Myocyte (in vitro differentiated cells): ENCODE measurements at regions not wholly inside any gene's neighbourhood (a gene's known extent, or its start where the extent isn't known, plus 50 kb on each side); places are given as distances from the start of the nearest gene placed in this dataset.
A peak's percentile ranks its signal among the peaks of the same experiment; 100 is the strongest.
"Not testable (repeated sequence)": the region's sequence is repeated elsewhere in the genome, so short reads cannot be mapped to it uniquely, and the experiment has no call there.

Experiments
- DNase-seq: peaks from one replicate; pipeline ENCODE4 v3.0.0-alpha.2; 2012; ENCODE audit warnings: low read depth

DNA sequence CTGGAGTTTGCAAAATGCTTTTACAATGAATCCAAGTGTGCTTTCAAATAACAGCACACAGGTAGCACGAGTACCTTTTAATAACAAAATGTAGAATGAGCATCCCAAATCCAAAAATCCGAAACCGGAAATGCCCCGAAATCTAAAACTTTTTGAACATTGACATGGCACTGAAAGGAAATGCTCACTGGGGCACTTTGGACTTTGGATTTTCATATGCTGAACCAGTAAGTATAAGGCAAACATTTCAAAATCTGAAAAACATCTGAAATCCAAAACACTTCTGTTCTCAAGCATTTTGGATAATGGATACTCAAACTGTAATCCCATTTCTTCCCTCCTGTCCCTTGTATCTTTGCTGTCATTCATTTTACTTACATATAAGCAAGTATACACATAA is 50.1 kb downstream of the GCNT4 start:
- DNase-seq, result no peak

DNA sequence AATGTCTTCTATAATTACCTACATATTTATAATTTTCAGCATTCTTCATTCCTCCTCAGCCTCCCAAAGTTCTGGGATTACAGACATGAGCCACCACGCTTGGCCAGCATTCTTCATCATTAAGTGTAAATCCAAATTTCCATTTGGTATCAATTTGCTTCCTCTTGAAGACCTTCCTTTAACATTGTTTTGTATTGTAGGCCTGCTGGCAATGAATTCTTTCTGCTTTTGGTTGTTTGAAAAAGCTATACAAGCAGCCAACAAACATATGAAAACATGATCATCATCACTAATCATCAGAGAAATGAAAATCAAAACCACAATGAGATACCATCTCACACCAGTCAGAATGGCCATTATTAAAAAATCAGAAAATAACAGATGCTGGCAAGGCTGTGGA is 56.4 kb downstream of the GCNT4 start:
- DNase-seq, result no peak

DNA sequence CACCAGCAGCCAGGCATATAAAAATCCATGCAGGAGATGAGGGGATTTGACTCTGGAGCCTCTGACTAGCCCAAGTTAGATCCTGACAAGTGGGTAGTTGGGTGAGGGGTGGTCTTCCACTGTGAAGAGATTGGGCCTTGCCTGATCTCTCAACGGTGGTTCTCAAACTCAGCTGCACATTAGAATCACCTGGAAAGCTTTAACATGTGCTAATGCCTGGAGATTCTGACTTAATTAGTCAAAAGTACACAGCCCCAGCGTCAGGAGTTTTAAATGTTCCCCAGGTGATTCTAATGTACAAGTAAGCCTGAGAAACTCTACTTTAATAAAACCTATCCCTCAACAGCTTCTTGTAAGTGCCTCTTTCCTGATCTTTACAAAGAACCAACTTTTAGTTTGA is 57.5 kb downstream of the GCNT4 start:
- no peak for DNase-seq

DNA sequence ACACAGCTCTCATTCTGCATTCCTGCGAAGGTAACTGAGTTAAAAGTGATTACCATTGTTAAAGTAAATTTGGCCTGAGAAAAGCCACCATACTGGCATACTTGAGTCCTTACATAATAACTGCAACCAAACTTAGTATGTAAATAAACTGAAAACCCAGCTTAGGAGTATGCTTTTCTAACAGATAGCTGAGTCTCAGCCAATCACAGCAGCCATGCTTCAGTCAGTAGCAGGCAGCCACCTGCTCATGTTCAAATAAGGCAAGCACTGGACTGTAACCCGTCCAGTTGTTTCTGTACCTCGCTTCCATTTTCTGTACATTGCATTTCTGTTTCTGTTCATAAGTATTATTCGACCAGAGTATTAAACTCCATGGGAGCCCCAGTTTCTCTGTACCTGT is 58.6 kb downstream of the GCNT4 start:
- DNase-seq, result no peak

DNA sequence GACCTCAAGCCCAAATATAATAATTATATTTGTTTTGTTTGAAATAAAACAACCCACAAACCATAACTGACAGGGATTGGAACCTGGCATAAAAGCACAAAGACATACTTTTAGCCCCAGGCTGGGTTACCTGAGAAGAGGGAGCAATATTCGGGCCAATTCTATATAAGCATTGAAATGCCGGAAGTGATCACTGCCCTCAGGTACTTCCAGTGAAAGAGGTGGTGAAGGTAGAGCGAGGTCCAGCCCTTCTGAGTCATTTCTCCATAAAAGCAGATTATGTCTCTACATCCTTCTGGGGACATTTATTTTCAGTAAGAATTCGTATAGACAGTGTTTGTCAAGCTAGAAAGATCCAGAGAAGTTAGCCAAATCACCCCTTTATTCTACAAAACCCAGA is 59.6 kb downstream of the GCNT4 start:
- no peak for DNase-seq

DNA sequence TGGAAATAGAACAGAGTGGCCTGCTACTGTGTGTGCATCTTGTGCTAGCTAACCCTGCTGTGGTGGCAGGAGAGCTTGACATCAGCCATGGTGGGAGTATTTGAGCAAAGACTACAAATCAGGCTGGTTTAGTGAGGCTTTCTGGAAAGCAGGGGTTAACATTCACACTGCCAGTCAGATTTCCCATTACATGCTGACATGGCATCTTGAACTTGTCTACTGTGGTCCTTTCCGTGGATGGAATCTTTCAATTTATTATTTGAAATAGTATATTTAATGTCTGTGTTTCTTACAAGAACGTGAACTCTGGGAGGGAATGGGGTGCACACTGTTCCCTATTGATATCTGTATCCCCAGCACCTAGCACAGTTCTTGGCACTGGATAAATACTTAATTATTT is 60.8 kb downstream of the GCNT4 start:
- no peak for DNase-seq

DNA sequence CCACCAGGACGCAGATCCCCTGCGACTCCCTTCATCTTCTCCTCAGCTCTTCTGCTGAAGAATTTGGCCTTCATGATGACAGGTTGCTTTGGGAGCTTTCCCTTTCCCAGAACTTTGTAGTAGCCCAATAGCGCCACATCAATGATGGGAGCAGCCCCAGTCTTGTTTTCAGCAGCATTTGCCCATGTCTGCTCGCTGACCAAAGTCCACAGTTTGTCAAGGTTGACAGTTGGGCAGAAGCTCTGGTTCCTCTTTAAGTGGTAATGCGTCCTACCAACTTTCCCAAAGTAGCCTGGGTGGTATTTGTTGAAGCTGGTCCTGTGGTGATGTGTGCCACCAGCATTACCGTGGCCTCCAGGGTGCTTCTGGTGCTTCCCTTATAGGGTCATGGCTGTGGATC is 62.2 kb downstream of the GCNT4 start:
- DNase-seq, result no peak

DNA sequence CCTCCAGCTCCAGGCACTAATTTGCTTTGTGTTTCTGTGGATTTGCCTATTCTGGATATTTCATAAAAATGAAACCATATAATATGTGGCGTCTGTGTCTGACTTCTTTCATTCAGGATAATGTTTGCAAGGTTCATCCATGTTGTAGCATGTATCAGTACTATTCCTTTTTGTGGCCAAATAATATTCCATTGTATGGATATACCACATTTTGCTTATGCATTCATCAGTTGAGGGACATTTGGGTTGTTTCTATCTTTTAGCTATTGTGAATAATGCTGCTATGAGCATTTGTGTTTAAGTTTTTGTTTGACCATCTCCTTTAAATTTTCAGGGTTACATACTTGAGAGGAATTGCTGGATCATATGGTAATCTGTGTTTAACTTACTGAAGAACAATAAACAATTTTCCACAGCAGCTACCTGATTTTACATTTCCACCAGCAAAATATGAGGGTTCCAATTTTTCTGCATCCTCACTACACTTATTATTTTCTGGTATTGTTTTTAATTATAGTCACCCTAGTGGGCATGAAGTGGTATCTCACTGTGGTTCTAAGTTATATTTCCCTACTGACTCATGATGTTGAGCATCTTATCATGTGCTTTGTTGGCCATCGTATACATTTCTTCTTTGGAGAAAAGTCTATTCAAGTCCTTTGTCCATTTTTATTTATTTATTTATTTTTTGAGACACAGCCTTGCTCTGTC is 63.9 kb downstream of the GCNT4 start:
- DNase-seq, result no peak

DNA sequence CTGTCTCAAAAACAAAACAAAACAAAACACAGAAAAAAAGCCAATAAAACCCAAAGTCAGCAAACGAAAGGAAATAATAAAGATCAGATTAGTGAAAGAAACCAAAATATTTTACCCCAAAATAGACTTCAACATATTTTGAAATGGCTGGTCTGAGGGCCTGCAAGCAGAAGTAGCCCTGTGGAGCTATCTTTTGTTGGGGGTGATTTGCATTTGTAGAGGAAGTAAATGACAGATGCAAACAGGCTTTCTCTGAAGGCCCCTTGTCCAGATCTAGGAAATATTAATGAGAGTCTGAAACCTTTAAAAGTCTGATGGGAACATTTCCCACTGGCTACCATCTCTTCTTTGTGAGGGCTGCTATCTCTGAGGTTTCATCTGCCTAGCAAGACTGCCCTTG is 74.0 kb downstream of the GCNT4 start:
- DNase-seq, result no peak

DNA sequence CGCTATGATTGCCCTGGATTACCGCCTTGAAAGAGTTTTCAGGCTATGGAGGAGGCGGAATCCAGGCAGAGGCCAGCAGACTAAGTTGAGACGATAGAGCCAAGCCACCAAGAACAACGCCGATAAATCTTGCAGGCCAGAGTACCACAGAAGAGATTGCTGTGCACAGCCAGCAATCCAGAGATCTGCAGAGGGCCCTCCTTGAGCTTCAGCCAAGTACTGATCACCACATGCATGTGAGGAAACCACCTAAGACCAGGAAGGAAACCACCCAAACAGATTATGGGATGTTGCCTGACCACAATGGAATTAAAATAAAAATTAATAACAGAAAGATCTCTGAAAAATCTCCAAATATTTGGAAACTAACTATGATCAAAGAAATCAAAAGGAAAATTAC is 74.9 kb downstream of the GCNT4 start:
- DNase-seq, result peak; percentile 6

DNA sequence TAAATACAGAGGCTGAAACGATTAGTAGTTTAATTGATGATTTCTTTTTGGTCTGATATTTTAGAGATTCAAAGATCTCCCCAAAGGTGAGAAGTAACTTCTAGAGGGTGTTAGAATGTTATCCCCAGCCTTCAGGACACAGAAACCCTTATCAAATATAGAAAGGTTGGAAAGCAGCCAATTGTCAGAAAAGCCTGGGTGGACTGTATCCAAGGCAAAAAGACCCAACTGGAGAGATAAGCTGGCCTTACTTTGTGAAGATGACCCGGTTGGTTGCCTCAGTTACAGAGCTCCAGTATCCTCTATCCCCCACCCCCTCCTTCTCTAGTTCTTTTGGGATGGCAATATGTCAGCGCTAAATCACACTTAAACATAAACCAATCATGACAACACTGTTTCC is 75.7 kb downstream of the GCNT4 start:
- no peak for DNase-seq

DNA sequence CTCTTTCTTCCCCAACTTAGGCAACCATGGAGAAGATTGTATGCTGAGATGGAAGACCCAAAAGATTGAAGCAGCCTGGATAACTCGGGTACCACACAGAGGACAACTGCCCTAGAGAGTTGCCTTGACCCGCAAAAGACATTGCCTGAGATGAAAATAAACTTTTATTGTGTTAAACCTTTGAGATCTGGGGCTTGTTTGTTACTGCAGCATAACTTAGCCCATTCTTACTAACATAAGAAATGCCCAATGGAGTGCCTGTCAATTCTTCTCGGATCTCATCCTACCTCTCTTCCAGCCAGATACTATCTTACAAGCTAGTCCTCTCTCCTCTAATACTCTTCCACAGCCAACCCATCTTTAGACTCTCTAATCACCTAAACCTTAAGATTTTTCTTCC is 76.8 kb downstream of the GCNT4 start:
- DNase-seq, result no peak

DNA sequence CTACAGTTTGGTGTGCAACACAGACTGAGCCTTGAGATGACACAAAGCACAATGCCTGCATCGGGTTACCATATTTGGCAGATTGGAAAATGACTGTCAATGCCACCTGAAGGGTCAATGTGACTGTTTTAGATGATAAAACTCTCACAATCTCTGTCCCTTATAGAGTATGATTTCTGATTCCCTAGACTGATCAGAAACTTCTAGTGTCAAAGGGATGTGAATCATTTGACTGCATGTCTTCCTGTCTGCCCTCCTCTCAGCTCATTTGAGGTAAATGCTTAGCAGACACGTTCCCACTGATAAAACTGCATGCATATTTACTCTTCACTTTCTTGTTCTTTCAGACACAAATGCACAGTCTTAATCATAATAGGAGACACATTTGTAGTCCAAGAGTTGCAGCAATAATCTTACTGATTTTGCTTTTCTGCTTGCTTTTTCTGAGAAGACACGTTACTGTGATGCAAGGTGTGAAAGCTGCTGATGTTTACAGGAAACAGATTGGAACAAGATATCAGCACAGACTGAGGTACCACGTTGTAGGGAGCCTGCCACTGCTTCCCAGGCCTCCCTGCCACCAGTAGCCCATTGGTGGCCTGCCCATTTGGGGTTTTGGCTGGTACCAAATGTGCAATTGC is 77.8 kb downstream of the GCNT4 start:
- no peak for DNase-seq

DNA sequence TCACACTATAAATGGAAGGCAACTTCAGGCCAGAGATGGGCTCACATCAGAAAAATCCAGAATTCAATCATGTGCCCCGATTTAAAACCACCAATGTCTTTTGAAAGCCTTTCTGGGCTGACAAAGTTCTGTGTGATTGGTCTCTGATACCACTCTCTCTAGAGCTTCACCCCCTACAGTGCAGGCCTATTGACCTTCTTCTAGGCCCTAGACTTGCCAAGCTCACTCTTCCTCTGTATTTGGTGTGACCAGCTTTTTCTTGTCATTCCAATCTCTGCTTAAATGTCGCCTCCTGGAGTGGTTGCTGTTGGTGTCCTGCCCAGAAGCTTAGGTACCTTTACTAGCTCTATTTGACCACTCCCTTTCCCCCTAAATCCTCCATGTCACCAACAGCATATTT is 78.7 kb downstream of the GCNT4 start:
- DNase-seq, result no peak

DNA sequence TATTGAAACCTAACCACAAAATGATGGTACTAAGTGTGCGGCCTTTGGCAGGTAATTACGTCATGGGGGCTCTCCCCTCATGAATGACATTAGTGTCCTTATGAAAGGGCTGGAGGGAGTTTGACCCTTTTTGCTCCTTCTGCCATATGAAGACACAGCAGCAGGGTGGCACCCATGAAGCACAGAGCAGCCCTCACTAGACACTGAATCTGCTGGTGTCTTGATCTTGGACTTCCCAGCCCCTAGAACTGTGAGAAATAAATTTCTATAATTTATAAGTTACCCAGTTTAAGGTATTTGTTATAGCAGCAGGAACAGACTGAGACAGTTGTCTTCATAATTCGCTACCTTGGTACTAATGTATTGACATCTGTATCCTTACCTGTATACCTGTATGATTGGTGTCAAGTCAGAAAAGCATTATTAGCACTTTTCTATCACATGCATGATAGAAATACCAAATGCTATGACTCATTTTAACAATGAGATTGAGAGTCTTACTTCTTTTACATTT is 80.4 kb downstream of the GCNT4 start:
- no peak for DNase-seq

DNA sequence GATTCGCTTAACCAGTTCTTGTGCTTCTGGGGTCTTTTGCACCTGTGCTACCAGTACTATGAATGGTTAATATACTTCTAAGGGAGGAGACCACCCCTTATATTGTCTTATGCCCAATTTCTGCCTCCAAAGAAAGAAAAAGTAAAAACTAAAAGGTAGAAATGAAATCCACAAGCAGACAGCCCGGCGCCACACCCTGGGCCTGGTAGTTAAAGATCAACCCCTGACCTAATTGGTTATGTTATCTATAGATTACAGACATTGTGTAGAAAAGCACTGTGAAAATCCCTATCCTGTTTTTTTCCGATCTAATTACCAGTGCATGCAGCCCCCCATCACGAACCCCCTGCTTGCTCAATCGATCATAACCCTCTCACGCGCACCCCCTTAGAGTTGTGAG is 81.5 kb downstream of the GCNT4 start:
- DNase-seq, result not testable (repeated sequence)

DNA sequence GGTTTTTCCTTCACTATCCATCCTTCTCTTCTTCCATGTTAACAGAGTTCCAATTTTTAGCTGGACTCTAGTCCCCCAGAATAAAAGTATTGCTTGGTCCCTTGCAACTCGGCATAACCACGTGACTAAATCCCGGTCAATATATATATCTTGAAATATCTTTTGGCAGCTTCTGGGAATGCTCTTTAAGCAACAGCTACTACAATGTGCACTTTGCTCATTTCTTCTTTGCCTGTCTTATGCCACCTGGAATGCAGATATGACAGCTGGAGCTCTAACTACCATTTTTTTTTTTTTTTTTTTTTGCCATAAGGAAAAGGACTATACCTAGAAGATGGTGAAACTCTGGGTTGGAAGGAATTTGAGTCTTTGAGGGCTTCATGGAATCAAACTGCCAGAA is 82.6 kb downstream of the GCNT4 start:
- DNase-seq, result no peak

DNA sequence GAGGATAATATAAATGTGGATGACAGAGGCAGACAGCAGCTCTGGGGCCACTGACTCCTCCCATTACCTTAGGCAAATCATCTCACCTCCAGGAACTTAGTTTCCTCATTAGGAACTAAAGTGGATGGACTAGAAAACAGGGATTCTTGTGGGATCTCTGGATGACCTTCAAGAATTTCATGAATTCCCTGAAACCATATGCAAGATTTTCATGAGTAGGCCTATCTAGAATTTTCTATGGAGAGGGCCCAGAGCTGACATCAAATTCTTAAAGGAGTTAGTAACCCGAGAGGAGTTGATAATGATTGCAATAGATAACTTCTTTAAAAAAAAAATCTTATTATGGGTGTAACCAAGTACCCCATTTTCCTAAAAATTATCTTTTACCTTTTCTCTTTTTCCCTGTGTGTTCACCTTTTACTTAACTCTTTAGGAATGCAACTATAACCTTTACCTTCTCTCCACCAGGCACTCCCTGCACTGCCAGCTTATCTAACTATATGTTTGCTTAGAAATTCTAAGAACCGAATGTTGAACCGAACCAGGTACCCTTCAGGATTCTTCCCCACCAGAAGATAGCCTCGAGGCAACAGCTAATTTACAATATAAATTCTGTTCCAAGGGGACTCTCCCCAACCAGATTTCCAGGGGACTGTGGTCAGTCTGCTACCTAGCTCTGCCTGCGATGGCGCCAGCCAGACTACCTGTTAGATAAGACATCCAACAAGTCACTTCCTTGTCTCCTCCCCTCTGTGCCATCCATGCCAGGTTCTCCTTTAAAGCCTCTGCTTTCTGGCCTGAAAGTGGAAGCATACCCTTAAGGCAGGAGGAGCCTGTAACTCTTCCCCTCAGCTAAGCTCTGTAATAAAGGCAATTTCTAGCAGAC is 86.0 kb downstream of the GCNT4 start:
- no peak for DNase-seq

DNA sequence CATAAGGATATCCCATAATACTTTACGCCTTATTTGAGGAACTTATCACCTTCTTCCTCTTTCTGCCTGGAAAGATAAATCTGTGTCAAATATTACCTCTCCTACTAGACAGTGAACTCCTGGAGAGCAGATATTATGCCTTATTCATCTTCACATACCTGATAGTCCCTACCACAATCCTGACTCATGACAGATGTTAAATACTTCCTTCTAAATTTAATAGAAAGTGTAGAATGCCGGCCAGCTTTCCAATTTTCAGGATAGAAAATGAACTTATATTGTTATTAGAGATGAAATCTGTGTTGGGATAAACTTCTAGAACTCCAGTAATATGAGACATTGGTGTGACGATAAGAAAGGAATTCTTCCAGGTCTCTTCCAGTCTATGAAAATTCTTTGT is 89.0 kb downstream of the GCNT4 start:
- DNase-seq, result no peak

DNA sequence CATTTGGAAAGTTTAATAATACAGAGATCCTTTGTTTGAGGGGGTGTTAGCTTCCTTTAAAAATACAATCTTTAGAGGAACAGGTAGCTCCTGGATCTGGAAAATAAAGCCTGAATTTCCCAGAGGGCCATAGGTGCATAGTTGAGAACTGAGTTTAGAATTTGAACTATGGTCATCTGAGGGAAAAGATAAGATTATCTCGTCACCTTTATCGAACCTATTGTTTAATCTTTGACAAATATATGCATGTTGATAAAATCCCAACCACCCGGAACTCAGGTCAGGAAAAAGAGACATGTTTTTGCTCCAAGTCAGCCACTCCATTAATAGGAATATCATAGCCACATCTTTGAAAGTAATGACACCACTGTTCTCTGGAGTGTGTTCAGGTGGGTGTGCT is 91.7 kb upstream of the FAM169A start:
- DNase-seq, result no peak

DNA sequence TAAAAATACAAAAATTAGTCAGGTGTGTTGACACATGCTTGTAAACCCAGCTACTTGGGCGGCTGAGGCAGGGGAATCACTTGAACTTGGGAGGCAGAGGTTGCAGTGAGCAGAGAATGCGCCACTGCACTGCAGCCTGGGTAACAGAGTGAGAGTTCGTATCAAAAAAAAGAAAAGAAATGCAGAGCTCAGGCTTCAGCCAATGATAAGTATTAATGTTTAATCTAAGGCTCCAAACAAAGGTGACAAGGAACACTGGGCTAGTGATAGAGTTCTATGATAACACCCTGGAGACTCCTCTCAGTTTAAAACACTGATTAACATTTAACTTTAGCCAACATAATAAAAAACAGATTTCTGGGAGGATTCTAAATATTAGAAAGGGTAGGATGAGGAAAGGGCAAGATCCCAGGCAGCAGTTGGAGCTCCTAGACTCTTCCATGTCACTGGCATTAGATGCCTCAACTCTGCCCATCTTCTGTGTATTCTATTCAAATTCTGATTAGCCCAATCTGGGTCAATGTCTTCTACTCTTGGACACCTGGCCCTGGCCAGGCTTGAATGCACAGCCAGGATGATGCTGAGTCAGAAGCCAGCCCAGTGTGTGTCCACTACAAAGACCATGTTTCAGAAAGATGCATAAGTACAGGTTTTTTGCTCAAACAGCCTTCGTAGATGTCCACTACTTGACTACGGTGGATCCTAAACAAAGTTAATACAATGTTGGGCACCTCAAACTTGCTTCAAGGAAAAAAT is 91.0 kb upstream of the FAM169A start:
- no peak for DNase-seq
